GM23248 (cell line): ENCODE measurements at regions not wholly inside any gene's neighbourhood (a gene's known extent, or its start where the extent isn't known, plus 50 kb on each side); places are given as distances from the start of the nearest gene placed in this dataset.

Source experiments
- EZH2 ChIP-seq: fragments of 200-600 bp; sonication (generic); IDR thresholded peaks from 2 replicates; pipeline ENCODE4 v1.6.1; 2018; ENCODE audit warnings: antibody characterized with exemption, mild to moderate bottlenecking; ENCODE audit not compliant: insufficient read depth, poor library complexity, severe bottlenecking
- EZH2phosphoT487 ChIP-seq: fragments of 200-600 bp; sonication (generic); IDR thresholded peaks from 2 replicates; pipeline ENCODE4 v1.6.1; 2018; ENCODE audit warnings: antibody characterized with exemption, moderate library complexity, mild to moderate bottlenecking, low read depth; ENCODE audit not compliant: insufficient read depth

DNA sequence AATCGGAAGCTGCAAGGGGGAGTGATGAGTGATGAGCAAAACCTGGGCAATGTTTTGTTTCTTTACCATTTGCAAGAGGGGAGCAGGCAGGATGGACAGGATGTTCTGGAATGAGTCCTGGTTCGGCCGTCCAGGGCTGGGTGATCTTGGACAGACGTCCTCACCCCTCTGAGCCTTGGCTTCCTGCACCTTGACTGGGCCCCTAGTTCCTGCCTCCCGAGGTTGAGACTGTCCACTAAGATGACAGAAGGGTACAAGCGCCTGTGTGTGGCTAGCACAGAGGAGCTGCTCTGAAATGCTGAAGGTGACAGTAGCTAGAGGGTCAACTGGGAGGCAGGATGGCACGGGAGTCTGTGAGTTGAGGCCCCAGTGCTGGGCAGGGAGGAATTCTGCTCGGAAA, 306.2 kb downstream of the MN1 start:
- TF ChIP-seq EZH2 (no peak), EZH2phosphoT487 (no peak)
